Stimulated activated CD8-positive, alpha-beta memory T cell treated with anti-CD3 and anti-CD28 coated beads, Interleukin-2, amount 100 ng/mL, for 1 hour (primary cell): ENCODE measurements at regions not wholly inside any gene's neighbourhood (a gene's known extent, or its start where the extent isn't known, plus 50 kb on each side); places are given as distances from the start of the nearest gene placed in this dataset.

Source experiments
- DNase-seq, 2 donors: peaks; one replicate each; pipeline ENCODE4 v3.0.0-alpha.2; 2020; ENCODE audit warnings: low read depth in 2 of 2

GRCh38 chr21:24224422-24224821 lies 1382.9 kb downstream of the MRPL39 start:
- no peak for DNase-seq

- DNase-seq, result no peak
Observed at GRCh38 chr21:24223624-24224023, 1383.7 kb downstream of the MRPL39 start.

- DNase-seq, result no peak
Observed at GRCh38 chr21:24222676-24223075, 1384.6 kb downstream of the MRPL39 start.

- no peak for DNase-seq
Observed at GRCh38 chr21:24220446-24220845, 1386.8 kb downstream of the MRPL39 start.

- no peak for DNase-seq
Observed at GRCh38 chr21:24217151-24217550, 1390.1 kb downstream of the MRPL39 start.

- DNase-seq, result no peak
Observed at GRCh38 chr21:24210130-24210529, 1397.2 kb downstream of the MRPL39 start.

GRCh38 chr21:24208562-24209260 lies 1398.6 kb downstream of the MRPL39 start:
- DNase-seq, result no peak

GRCh38 chr21:24205319-24205718 lies 1402.0 kb downstream of the MRPL39 start:
- no peak for DNase-seq

- no peak for DNase-seq
Observed at GRCh38 chr21:24204641-24205040, 1402.6 kb downstream of the MRPL39 start.

GRCh38 chr21:24200052-24200451 lies 1407.2 kb downstream of the MRPL39 start:
- no peak for DNase-seq

- DNase-seq, result no peak
Observed at GRCh38 chr21:24197923-24198322, 1409.4 kb downstream of the MRPL39 start.

- no peak for DNase-seq
Observed at GRCh38 chr21:24197132-24197643, 1410.1 kb downstream of the MRPL39 start.

- no peak for DNase-seq
Observed at GRCh38 chr21:24188506-24188905, 1418.8 kb downstream of the MRPL39 start.

GRCh38 chr21:24183077-24183476 lies 1424.2 kb downstream of the MRPL39 start:
- no peak for DNase-seq

- no peak for DNase-seq
Observed at GRCh38 chr21:24179110-24179509, 1428.2 kb downstream of the MRPL39 start.

- no peak for DNase-seq
Observed at GRCh38 chr21:24175106-24175505, 1432.2 kb downstream of the MRPL39 start.

- DNase-seq, result no peak
Observed at GRCh38 chr21:24171736-24172135, 1435.5 kb downstream of the MRPL39 start.

- DNase-seq, result no peak
Observed at GRCh38 chr21:24163539-24163938, 1443.7 kb downstream of the MRPL39 start.

GRCh38 chr21:24160528-24160927 lies 1446.8 kb downstream of the MRPL39 start:
- DNase-seq, result no peak

GRCh38 chr21:24153137-24153536 lies 1454.1 kb downstream of the MRPL39 start:
- no peak for DNase-seq

- no peak for DNase-seq
Observed at GRCh38 chr21:24150753-24151152, 1456.5 kb downstream of the MRPL39 start.

GRCh38 chr21:24148461-24148860 lies 1458.8 kb downstream of the MRPL39 start:
- DNase-seq, result no peak

GRCh38 chr21:24147674-24148073 lies 1459.6 kb downstream of the MRPL39 start:
- DNase-seq, result no peak

GRCh38 chr21:24131056-24131455 lies 1476.2 kb downstream of the MRPL39 start:
- DNase-seq, result no peak
